Activated CD4-positive, alpha-beta T cell treated with anti-CD3 and anti-CD28 coated beads, Interleukin-2, Interleukin-4, amounts not matched to agents 100 ng/mL and 50 ng/mL, durations not matched to agents 16 hours and 8 hours (primary cell): ENCODE measurements at regions not wholly inside any gene's neighbourhood (a gene's known extent, or its start where the extent isn't known, plus 50 kb on each side); places are given as distances from the start of the nearest gene placed in this dataset.

Source experiments
- DNase-seq: peaks from one replicate; pipeline ENCODE4 v3.0.0-alpha.2; 2020; ENCODE audit warnings: low spot score

DNA sequence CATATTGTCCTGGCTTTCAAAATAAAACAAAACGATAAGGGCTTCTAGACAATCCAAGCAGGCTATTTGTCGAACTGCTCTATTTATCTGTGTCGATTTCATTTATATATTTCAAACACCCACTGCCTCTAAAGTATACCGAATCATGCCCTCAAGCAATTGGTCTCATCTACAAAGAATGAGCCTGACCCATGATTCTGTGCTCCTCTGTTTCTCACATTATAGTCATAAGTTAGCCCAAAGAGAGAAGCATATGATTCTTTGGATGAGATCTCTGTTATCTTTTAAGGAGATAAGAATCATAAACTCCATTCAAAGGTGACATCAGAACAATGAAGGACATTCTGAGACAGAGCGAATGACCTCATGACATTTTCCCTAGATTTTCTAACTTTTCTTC is 191.1 kb downstream of the MAP2K6 start:
- DNase-seq, result no peak

GRCh38 chr17:69606142-69606800 is 191.8 kb downstream of the MAP2K6 start:
- DNase-seq, result no peak

DNA sequence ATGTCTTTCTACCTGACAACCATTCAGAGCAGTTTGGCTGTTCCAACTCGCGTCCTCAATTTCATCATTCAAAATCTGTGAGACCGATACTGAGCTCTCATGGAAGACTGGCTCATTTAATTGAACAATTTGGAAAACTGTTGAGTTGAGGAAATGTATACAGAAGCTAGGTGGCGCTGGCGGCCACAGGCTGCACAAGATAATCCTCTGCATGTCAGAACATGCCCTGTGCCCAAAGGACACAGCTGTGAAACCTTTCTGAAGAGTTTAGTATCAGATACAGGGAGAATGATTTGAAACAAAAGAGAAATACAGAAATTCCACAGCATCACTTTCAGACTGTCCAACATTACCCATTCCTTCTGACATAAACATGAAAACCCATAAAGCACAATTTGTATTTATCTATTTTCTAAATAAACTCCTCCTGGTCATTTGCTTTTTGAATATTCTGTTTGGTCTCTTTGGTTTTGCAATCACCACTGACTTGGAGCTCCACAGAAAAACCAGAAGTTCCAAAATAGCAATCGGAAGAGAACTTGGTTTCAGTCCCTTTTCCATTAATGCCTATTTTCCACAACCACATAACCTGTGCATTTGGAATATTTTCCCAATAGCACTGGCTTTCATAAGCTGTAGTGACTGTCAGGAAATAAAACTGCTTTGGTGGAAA is 192.8 kb downstream of the MAP2K6 start:
- peak; percentile 38 for DNase-seq

GRCh38 chr17:69608141-69608540 is 193.6 kb downstream of the MAP2K6 start:
- DNase-seq, result no peak

DNA sequence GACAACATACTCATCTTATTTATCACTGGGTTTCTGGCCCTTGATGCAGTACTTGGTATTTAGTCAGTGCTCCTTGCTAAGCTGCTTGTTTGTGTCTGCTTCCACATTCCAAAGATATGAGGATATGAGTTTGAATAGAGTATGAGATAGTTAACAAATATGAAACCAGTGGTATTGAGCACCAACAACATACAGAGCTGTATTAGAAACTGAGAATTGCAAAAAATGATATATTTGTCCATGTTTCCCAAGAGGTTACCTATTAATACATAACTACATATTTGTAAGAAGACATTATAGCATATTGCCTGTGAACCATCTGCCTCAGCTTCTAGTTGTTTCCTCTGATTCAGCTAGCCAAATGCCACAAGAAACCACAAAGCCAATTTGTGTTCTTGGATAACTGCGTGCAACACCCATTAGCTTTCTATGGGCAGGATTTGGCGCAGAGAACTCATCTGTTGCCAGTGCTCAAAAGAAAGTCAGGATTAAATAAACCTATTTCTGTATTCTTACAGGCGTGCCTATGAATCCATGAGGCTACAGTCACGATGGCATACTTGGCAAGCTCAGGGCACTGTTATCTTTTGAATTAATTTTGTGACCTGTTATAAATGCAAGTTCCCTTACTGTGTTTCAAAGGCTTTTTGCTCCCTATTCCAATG is 194.4 kb downstream of the MAP2K6 start:
- no peak for DNase-seq

- no peak for DNase-seq
Measured at GRCh38 chr17:69609473-69610305, 195.2 kb downstream of the MAP2K6 start.

DNA sequence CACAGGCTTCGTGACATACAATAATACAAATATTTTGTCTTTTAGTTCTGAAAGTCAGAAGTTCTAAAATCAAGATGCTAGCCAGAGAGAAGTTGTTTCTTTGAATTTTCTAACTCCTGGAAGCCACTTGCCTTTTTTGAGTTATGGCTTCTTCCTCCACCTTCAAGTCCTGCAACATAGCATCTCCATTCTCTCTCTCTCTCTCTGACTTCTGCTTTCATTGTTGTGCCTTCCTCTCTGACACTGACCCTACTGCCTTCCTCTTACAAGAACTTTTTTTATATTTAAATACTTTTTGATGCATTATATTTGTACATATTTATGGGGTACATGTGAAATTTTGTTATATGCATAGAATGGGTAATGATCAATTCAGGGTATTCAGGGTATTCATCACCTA is 205.9 kb downstream of the MAP2K6 start:
- no peak for DNase-seq

DNA sequence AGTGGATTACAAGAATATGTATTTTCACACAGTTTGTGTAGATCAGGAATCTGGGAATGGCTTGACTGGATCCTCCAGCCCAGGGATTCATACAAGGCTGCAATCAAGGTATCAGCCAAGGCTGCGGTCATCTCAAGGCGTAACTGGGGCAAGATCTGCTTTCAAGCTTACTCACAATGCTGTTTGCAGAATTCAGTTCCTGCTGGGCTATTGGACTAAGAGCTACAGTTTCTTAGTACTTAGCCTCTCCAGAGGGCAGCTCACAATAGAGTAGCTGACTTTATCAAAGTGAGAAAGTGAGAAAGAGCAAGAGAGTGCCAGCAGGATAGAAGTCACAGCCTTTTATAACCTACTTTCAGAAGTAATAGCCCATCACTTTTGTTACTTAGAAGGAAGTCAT is 211.0 kb downstream of the MAP2K6 start:
- DNase-seq, result no peak

DNA sequence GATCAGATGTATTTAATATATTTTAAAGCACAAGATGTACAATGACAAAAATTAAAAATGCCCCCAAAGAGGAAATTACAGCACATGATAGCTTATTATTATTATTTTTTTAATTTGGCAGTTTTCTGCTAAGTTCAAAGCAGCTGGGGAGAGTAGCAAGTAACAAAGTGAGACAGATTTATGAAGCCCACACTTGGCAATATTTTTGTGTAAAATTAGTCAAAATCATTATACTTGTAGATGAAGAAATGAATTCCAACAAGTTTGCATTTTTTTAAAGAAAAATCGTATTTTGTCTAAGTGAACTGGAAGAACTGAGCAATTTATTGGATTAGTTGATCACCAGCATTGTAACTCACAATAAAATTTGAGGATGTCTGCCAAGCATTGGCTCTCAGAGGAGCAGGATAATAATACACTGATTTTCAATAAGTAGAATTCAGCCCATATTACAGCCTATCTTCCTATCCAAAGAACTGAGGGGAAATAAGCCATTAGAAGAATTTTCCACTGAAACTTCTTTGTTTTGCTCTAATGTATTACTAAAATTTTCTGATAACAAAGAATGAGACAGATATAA is 215.6 kb downstream of the MAP2K6 start:
- no peak for DNase-seq

GRCh38 chr17:69634844-69635243 is 220.3 kb downstream of the MAP2K6 start:
- no peak for DNase-seq

- no peak for DNase-seq
Measured at GRCh38 chr17:69637446-69638156, 223.1 kb downstream of the MAP2K6 start.

GRCh38 chr17:69639096-69639495 is 224.6 kb downstream of the MAP2K6 start:
- DNase-seq, result no peak

DNA sequence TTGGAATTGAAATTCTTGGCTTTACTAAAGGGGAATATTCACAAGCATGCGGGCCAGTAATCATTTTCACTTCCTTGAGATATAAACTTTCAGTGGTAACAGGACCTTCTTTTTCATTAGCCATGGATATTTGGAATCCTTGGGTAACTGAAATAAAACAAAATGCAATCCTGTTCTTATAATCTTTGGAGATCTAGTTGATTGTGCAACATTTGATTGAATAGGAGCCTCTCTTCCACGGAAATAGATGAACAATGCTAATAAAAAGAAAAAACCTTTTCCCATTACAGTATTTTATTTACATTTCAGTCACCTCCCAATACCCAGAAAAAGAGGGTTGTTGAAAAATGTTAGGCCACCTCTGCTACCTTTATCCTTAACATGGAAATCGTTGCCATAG is 225.6 kb downstream of the MAP2K6 start:
- no peak for DNase-seq

DNA sequence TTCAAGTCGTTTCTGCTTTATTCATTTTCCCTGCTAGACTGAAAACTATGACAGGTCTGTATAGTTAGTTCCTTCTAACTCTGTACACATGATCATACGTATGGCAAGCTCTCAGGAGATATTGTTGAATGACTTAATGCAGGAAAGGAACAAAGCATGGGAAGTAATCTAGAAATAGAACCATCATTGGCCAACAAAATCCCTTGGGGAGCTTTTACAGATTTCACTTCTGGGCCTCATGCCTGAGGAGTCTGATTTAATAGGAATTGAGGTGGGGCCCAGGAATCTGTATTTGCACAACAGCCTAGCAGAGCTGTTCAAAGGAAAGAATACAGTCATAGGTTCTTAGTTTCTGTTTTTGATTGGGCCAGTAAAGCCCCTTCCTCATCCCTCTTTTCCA is 229.2 kb downstream of the MAP2K6 start:
- no peak for DNase-seq

DNA sequence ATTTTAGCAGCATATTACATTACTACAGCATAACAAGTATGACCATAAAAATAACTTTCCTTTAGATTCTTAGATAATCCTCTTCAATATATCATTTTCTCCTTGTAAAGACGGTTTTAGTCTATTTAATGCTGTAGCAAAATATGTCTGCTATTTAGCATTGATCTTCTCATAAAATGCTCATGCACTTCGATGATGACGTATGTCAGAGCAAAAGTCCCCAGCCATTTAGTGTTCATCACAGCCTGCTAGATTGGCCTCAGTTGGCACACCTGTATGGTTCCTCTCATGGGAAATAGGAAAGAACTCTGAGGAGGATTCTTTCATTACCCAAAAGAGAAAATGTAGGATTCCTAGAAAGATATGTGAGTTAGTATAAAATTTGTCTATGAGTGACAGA is 232.2 kb downstream of the MAP2K6 start:
- DNase-seq, result no peak

- DNase-seq, result no peak
Measured at GRCh38 chr17:69650881-69651280, 236.4 kb downstream of the MAP2K6 start.

DNA sequence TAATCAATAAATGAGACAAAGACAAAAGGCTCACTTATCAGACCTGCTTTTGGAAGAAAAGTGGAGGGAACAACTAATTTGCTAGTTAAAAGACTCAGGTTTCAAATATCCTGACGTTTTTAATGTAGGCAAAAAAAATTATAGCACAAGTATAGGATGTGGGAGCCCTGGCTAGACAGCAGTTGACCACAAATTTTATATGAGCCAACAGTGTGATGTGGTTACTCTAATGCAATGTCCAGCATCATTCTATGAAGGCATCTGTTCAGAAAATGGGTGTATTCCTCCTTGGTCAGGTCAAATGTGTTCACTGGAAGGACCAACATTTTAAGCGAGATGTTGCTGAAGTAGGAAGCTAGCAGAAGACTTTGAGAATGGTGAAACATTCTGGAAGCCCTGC is 237.4 kb downstream of the MAP2K6 start:
- no peak for DNase-seq

DNA sequence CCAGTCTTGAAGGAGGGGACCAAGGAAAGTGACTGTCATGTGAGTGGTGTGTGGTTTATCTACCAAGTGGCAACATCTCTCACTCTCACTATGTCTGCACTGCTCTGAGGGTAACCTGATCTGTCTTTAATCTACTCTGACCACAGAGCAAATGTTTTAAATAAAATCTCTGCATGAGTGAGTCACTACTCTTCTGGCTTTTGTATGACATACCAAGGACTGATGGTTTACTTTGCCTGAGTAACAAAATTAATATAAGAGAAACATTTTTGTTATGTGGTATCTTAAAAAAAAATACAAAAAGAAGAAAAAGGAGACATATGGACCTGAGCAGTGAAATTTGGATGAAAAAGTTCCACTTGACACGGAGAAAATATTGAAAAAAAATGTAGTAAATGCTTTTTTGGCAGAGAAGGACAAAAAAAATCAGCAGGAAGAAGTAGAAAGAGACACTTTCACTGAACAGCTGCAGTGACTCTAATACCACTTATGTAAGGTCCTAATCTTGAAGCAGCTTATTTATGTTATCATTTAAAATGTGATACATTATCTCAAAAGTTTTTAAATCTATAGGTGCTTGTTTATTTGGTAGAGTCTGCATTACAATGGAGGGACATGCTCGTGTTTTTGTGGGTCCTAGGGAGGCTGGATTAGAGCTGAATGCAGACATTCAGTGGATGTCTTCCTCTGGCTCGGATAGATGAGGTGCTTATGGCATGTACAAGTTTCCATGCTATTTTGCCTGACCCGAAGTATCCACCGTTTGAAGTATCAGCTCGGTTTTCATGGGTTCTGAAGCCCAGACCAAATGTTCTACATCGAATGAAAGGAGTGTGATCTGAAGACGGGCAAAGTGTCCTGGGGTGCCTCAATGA is 240.7 kb downstream of the MAP2K6 start:
- no peak for DNase-seq

- DNase-seq, result no peak
Measured at GRCh38 chr17:69655902-69656301, 241.4 kb downstream of the MAP2K6 start.

DNA sequence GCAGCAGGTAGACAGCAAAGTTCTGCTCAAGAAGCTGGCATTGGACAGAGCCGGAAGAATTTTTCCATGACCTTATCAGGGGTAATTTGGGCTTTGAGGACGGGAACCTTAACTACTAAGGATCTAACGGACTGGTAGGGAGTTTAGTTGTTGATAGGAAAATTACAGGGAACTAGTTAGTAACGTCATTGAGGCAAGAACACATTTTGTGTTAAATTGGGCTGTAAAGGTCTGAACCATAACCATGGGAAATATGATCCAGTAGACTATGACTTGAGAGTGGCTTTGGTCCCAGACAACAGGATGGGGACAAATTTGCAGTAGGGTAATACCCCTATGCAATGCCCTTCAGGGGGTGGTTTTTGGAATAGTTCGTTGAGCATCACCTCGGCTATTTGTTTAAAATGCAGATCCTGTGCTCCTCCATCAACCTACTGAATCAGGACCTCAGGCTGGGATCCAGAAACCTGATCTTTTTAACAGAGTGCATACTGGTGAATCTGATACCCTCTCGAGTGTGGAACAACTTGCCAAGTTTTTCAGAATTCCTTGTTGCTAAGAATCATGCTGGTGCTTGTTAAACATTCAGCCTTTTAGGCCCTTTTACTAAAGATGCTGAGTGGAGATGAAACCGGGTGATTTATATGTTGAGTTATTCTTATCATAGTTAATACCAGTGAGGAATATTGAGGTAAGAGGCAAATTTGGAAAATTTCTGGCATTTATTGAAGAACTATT is 255.1 kb downstream of the MAP2K6 start:
- no peak for DNase-seq
